GM12878 (cell line): ENCODE measurements at regions not wholly inside any gene's neighbourhood (a gene's known extent, or its start where the extent isn't known, plus 50 kb on each side); places are given as distances from the start of the nearest gene placed in this dataset.
A peak's percentile ranks its signal among the peaks of the same experiment; 100 is the strongest.

Source experiments
- ATAC-seq: fragments of 200-7000 bp; cut with Tn5 transposase; 3 replicates; pipeline ENCODE4 v1.9.1; 2020; ENCODE audit warnings: mild to moderate bottlenecking, moderate library complexity
- BruUV-seq: library from RNA; stranded (reverse); fragments of 400-500 nt; replicated peaks from 2 replicates; lab custom pipeline; 2021; lab: Mats Ljungman, UMichigan
- CTCF ChIA-PET: fragments of 300-600 bp; sonication (Branson Sonifier 250); formaldehyde crosslinking; extraction: SDS; loops from one replicate; lab custom pipeline; 2021; ENCODE audit warnings: inconsistent platforms; lab: Yijun Ruan, JAX
- POLR2A ChIA-PET: fragments of 350-600 bp; formaldehyde crosslinking; extraction: SDS; loops from one replicate; lab custom pipeline; 2021; ENCODE audit warnings: inconsistent platforms; lab: Charles Lee
- RAD21 ChIA-PET: fragments of 300-600 bp; sonication (Branson Sonifier 250); formaldehyde crosslinking; loops from one replicate; lab custom pipeline; 2023; ENCODE audit warnings: antibody characterized with exemption; ENCODE audit not compliant: unreplicated experiment; lab: Charles Lee
- SMC1A ChIA-PET: fragments of 300-600 bp; sonication (Branson Sonifier 250); formaldehyde crosslinking; loops from one replicate; lab custom pipeline; 2023; ENCODE audit not compliant: unreplicated experiment, uncharacterized antibody; lab: Charles Lee
- DNase-seq: peaks from one replicate; pipeline ENCODE4 v3.0.0-alpha.2; 2011; ENCODE audit warnings: low read depth, low spot score
- FAIRE-seq: peaks from 3 replicates; lab custom pipeline; 2011; peaks lifted over from hg19 to GRCh38; lab: Jason Lieb, UNC
- H2AFZ ChIP-seq: 2 replicates; pipeline ENCODE4 v1.6.0; 2011; ENCODE audit warnings: low read depth, low read length, control low read depth; ENCODE audit not compliant: control insufficient read depth
- H3K27ac ChIP-seq: 2 replicates; pipeline ENCODE4 v1.5.1; 2011; ENCODE audit warnings: control low read depth; ENCODE audit not compliant: control insufficient read depth, insufficient read depth
- H3K27me3 ChIP-seq, 2 experiments: replicated peaks in 1 of 2; 2 replicates each; pipeline versions ENCODE4 v1.6.0 to v1.6.1; 2011; ENCODE audit warnings: low read length in 1 of 2; ENCODE audit not compliant: control insufficient read depth in 2 of 2, insufficient read depth in 2 of 2
- H3K36me3 ChIP-seq, 2 experiments: 2 replicates each; pipeline ENCODE4 v1.5.1; 2011; ENCODE audit warnings: low read length in 1 of 2; ENCODE audit not compliant: control insufficient read depth in 2 of 2, insufficient read depth in 2 of 2
- H3K4me1 ChIP-seq: 2 replicates; pipeline ENCODE4 v1.6.1; 2011; ENCODE audit warnings: mild to moderate bottlenecking, low read length, moderate library complexity, mixed read lengths; ENCODE audit not compliant: control insufficient read depth, insufficient read depth
- H3K4me2 ChIP-seq: 2 replicates; pipeline ENCODE4 v1.6.0; 2011; ENCODE audit warnings: control low read depth; ENCODE audit not compliant: control insufficient read depth, insufficient read depth
- H3K4me3 ChIP-seq: fragments of 200-600 bp; sonication (generic); 2 replicates; pipeline ENCODE4 v1.5.1; 2016
- H3K79me2 ChIP-seq: 2 replicates; pipeline ENCODE4 v1.6.0; 2011; ENCODE audit warnings: low read length; ENCODE audit not compliant: control insufficient read depth, insufficient read depth
- H3K9ac ChIP-seq: 2 replicates; pipeline ENCODE4 v1.8.0; 2011; ENCODE audit warnings: low read length, control low read depth, mixed read lengths; ENCODE audit not compliant: control insufficient read depth, insufficient read depth
- H3K9me3 ChIP-seq: replicated peaks from 3 replicates; pipeline ENCODE4 v1.5.1; 2011; ENCODE audit warnings: mild to moderate bottlenecking, low read length; ENCODE audit not compliant: control insufficient read depth, insufficient read depth
- H4K20me1 ChIP-seq: 2 replicates; pipeline ENCODE4 v1.6.0; 2011; ENCODE audit not compliant: control insufficient read depth, insufficient read depth
- CREM ChIP-seq: IDR thresholded peaks from 2 replicates; pipeline ENCODE4 v1.6.1; 2014; ENCODE audit warnings: antibody characterized with exemption, low read depth
- CTCF ChIP-seq, 3 experiments: IDR thresholded peaks in 2 of 3; conservative IDR thresholded peaks in 1 of 3; 2 replicates each; pipeline ENCODE4 v1.5.1; 2011; ENCODE audit warnings: low read depth in 3 of 3, low read length in 3 of 3, mild to moderate bottlenecking in 3 of 3, control low read depth in 2 of 3, moderate library complexity in 2 of 3, inconsistent platforms in 1 of 3, mixed read lengths in 1 of 3; ENCODE audit not compliant: control insufficient read depth in 2 of 3, insufficient read depth in 1 of 3; ENCODE audit errors: extremely low read depth in 1 of 3
- EED ChIP-seq: sonication (generic); IDR thresholded peaks from 2 replicates; pipeline ENCODE4 v1.6.1; 2016; ENCODE audit warnings: antibody characterized with exemption, low read depth
- MLLT1 ChIP-seq: fragments of 450-650 bp; IDR thresholded peaks from 2 replicates; pipeline ENCODE4 v1.6.1; 2016; ENCODE audit warnings: mild to moderate bottlenecking
- RAD21 ChIP-seq: IDR thresholded peaks from 2 replicates; pipeline ENCODE4 v1.6.1; 2011; ENCODE audit warnings: mild to moderate bottlenecking, low read depth, low read length, moderate library complexity; ENCODE audit not compliant: insufficient read depth
- SMC3 ChIP-seq: IDR thresholded peaks from 2 replicates; pipeline ENCODE4 v1.6.1; 2011; ENCODE audit warnings: low read length, improper control_type of control experiment, borderline replicate concordance
- YY1 ChIP-seq: IDR thresholded peaks from 2 replicates; pipeline ENCODE4 v1.6.1; 2011; ENCODE audit warnings: low read depth, mild to moderate bottlenecking, low read length
- ZBTB33 ChIP-seq: fragments of 450-650 bp; IDR thresholded peaks from 2 replicates; pipeline ENCODE4 v1.6.1; 2017; ENCODE audit warnings: mild to moderate bottlenecking
- ZNF384 ChIP-seq: IDR thresholded peaks from 2 replicates; pipeline ENCODE4 v1.6.1; 2012; ENCODE audit warnings: low read depth, mild to moderate bottlenecking, low read length, improper control_type of control experiment, borderline replicate concordance
- WGBS: methylation state at CpG from one replicate; pipeline ENCODE4 v1.1.6; 2016; ENCODE audit warnings: low lambda C conversion rate; ENCODE audit not compliant: insufficient replicate concordance, insufficient coverage; ENCODE audit errors: missing lambda C conversion rate; 5-methylcytosine and 5-hydroxymethylcytosine counted together
- in situ Hi-C: fragments of 300-500 bp; cut with MboI; formaldehyde crosslinking; loops from 9 replicates; pipeline ENCODE4 v1.14.3; 2018; ENCODE audit warnings: mixed read lengths
- intact Hi-C: fragments of 100-400 bp; cut with micrococcal nuclease; formaldehyde crosslinking; loops from one replicate; pipeline ENCODE4 v1.14.2; 2022; ENCODE audit not compliant: unreplicated experiment

GRCh38 chr13:107211073-107211472 lies 643.1 kb upstream of the ARGLU1 start:
- H3K27me3 ChIP-seq, result no peaks in the 10 kb centered on the region
- TF ChIP-seq ZNF384 (no peak), EED (no peak), RAD21 (peak; percentile 88), CREM (no peak), CTCF (IDR thresholded peaks at IDR 0.05 in 2 of 3, conservative IDR thresholded peaks at IDR 0.05 in 1 of 3; ENCODE audit: control insufficient read depth in 2 of 3, extremely low read depth in 1 of 3, insufficient read depth in 1 of 3, low read depth in 3 of 3, low read length in 3 of 3) (peak; percentile 82 to 92 (median 88)), ZBTB33 (no peak), SMC3 (peak; percentile 61), YY1 (peak; percentile 28; the same call in 1 of the 2 replicates), MLLT1 (no peak)
- TF ChIP-seq, all 136 proteins: peak for 4
- WGBS, result 5% methylated on average over 8 of the region's 8 CpGs
- intact Hi-C loops, result loop anchor here (1.0 kb wide), 2 partner anchors 439 to 944 kb away; no protein-coding TSS in a partner anchor
- Histone ChIP-seq H3K4me3 (no peak overlapping the region), H2AFZ (no peak overlapping the region), H3K36me3 (no peaks in the 10 kb centered on the region), H3K27ac (no peak overlapping the region), H3K9me3 (no peaks in the 10 kb centered on the region), H3K9ac (no peak overlapping the region), H3K4me1 (no peaks in the 10 kb centered on the region), H4K20me1 (no peaks in the 10 kb centered on the region), H3K4me2 (no peak overlapping the region), H3K79me2 (no peaks in the 10 kb centered on the region)
- CTCF ChIA-PET, result interaction anchor here (0.7 to 2.4 kb wide), 12 partner anchors 8 to 1684 kb away, joined by 3 to 21 read pairs (median 4); no protein-coding TSS in a partner anchor
- DNase-seq (no peak), FAIRE-seq (peak; percentile 80), ATAC-seq (peak; percentile 99)
- SMC1A ChIA-PET, result interaction anchor here (0.8 to 2.8 kb wide), 4 partner anchors 9 to 944 kb away, joined by 3 to 16 read pairs (median 4); no protein-coding TSS in a partner anchor
- RAD21 ChIA-PET, result interaction anchor here (1.2 kb wide), 1 partner anchor 943 kb away, joined by 4 read pairs; no protein-coding TSS in a partner anchor
- BruUV-seq, result no TSS peak
- POLR2A ChIA-PET, result no interaction called here
- in situ Hi-C loops, result loop anchor here (10.0 kb wide), 1 partner anchor 444 kb away; no protein-coding TSS in a partner anchor
